GM12878 (cell line): ENCODE measurements at regions not wholly inside any gene's neighbourhood (a gene's known extent, or its start where the extent isn't known, plus 50 kb on each side); places are given as distances from the start of the nearest gene placed in this dataset.

Experiments
- ATAC-seq: fragments of 200-7000 bp; cut with Tn5 transposase; 3 replicates; pipeline ENCODE4 v1.9.1; 2020; ENCODE audit warnings: mild to moderate bottlenecking, moderate library complexity
- BruUV-seq: library from RNA; stranded (reverse); fragments of 400-500 nt; replicated peaks from 2 replicates; lab custom pipeline; 2021; lab: Mats Ljungman, UMichigan
- CTCF ChIA-PET: fragments of 300-600 bp; sonication (Branson Sonifier 250); formaldehyde crosslinking; extraction: SDS; loops from one replicate; lab custom pipeline; 2021; ENCODE audit warnings: inconsistent platforms; lab: Yijun Ruan, JAX
- POLR2A ChIA-PET: fragments of 350-600 bp; formaldehyde crosslinking; extraction: SDS; loops from one replicate; lab custom pipeline; 2021; ENCODE audit warnings: inconsistent platforms; lab: Charles Lee
- RAD21 ChIA-PET: fragments of 300-600 bp; sonication (Branson Sonifier 250); formaldehyde crosslinking; loops from one replicate; lab custom pipeline; 2023; ENCODE audit warnings: antibody characterized with exemption; ENCODE audit not compliant: unreplicated experiment; lab: Charles Lee
- SMC1A ChIA-PET: fragments of 300-600 bp; sonication (Branson Sonifier 250); formaldehyde crosslinking; loops from one replicate; lab custom pipeline; 2023; ENCODE audit not compliant: unreplicated experiment, uncharacterized antibody; lab: Charles Lee
- DNase-seq: peaks from one replicate; pipeline ENCODE4 v3.0.0-alpha.2; 2011; ENCODE audit warnings: low read depth, low spot score
- FAIRE-seq: peaks from 3 replicates; lab custom pipeline; 2011; peaks lifted over from hg19 to GRCh38; lab: Jason Lieb, UNC
- H2AFZ ChIP-seq: 2 replicates; pipeline ENCODE4 v1.6.0; 2011; ENCODE audit warnings: low read depth, low read length, control low read depth; ENCODE audit not compliant: control insufficient read depth
- H3K27ac ChIP-seq: 2 replicates; pipeline ENCODE4 v1.5.1; 2011; ENCODE audit warnings: control low read depth; ENCODE audit not compliant: control insufficient read depth, insufficient read depth
- H3K27me3 ChIP-seq, 2 experiments: replicated peaks in 1 of 2; 2 replicates each; pipeline versions ENCODE4 v1.6.0 to v1.6.1; 2011; ENCODE audit warnings: low read length in 1 of 2; ENCODE audit not compliant: control insufficient read depth in 2 of 2, insufficient read depth in 2 of 2
- H3K36me3 ChIP-seq, 2 experiments: 2 replicates each; pipeline ENCODE4 v1.5.1; 2011; ENCODE audit warnings: low read length in 1 of 2; ENCODE audit not compliant: control insufficient read depth in 2 of 2, insufficient read depth in 2 of 2
- H3K4me1 ChIP-seq: 2 replicates; pipeline ENCODE4 v1.6.1; 2011; ENCODE audit warnings: mild to moderate bottlenecking, low read length, moderate library complexity, mixed read lengths; ENCODE audit not compliant: control insufficient read depth, insufficient read depth
- H3K4me2 ChIP-seq: 2 replicates; pipeline ENCODE4 v1.6.0; 2011; ENCODE audit warnings: control low read depth; ENCODE audit not compliant: control insufficient read depth, insufficient read depth
- H3K4me3 ChIP-seq: fragments of 200-600 bp; sonication (generic); 2 replicates; pipeline ENCODE4 v1.5.1; 2016
- H3K79me2 ChIP-seq: 2 replicates; pipeline ENCODE4 v1.6.0; 2011; ENCODE audit warnings: low read length; ENCODE audit not compliant: control insufficient read depth, insufficient read depth
- H3K9ac ChIP-seq: 2 replicates; pipeline ENCODE4 v1.8.0; 2011; ENCODE audit warnings: low read length, control low read depth, mixed read lengths; ENCODE audit not compliant: control insufficient read depth, insufficient read depth
- H3K9me3 ChIP-seq: replicated peaks from 3 replicates; pipeline ENCODE4 v1.5.1; 2011; ENCODE audit warnings: mild to moderate bottlenecking, low read length; ENCODE audit not compliant: control insufficient read depth, insufficient read depth
- H4K20me1 ChIP-seq: 2 replicates; pipeline ENCODE4 v1.6.0; 2011; ENCODE audit not compliant: control insufficient read depth, insufficient read depth
- BACH1 ChIP-seq: fragments of 450-650 bp; IDR thresholded peaks from 2 replicates; pipeline ENCODE4 v1.6.1; 2017; ENCODE audit warnings: mild to moderate bottlenecking, borderline replicate concordance
- DPF2 ChIP-seq: fragments of 450-650 bp; IDR thresholded peaks from 2 replicates; pipeline ENCODE4 v1.6.1; 2017; ENCODE audit warnings: mild to moderate bottlenecking
- EED ChIP-seq: sonication (generic); IDR thresholded peaks from 2 replicates; pipeline ENCODE4 v1.6.1; 2016; ENCODE audit warnings: antibody characterized with exemption, low read depth
- JUNB ChIP-seq: IDR thresholded peaks from 2 replicates; pipeline ENCODE4 v1.6.1; 2016; ENCODE audit warnings: antibody characterized with exemption, mild to moderate bottlenecking
- MAX ChIP-seq: IDR thresholded peaks from 2 replicates; pipeline ENCODE4 v1.6.1; 2012; ENCODE audit warnings: low read depth, low read length, improper control_type of control experiment
- MXI1 ChIP-seq: fragments of 150-350 bp; IDR thresholded peaks from 2 replicates; pipeline ENCODE4 v1.6.1; 2011; ENCODE audit warnings: low read depth, mild to moderate bottlenecking, inconsistent platforms, low read length, improper control_type of control experiment
- PRDM15 ChIP-seq: fragments of 450-650 bp; formaldehyde crosslinking; IDR thresholded peaks from 2 replicates; pipeline ENCODE4 v1.4.0; 2020; ENCODE audit warnings: mild to moderate bottlenecking, moderate library complexity
- RBBP5 ChIP-seq: fragments of 200-600 bp; sonication (generic); conservative IDR thresholded peaks from 2 replicates; pipeline ENCODE4 v1.6.1; 2016
- RELB ChIP-seq: fragments of 450-650 bp; IDR thresholded peaks from 2 replicates; pipeline ENCODE4 v1.6.1; 2017; ENCODE audit warnings: low read depth, mild to moderate bottlenecking, moderate library complexity
- SIN3A ChIP-seq: IDR thresholded peaks from 2 replicates; pipeline ENCODE4 v1.6.1; 2012; ENCODE audit warnings: low read depth, low read length, improper control_type of control experiment
- SIX5 ChIP-seq: IDR thresholded peaks from 2 replicates; pipeline ENCODE4 v1.6.1; 2011; ENCODE audit warnings: mild to moderate bottlenecking, low read depth, low read length, moderate library complexity; ENCODE audit not compliant: severe bottlenecking
- TAF1 ChIP-seq: IDR thresholded peaks from 2 replicates; pipeline ENCODE4 v1.6.1; 2011; ENCODE audit warnings: mild to moderate bottlenecking, low read depth, low read length, borderline replicate concordance
- in situ Hi-C: fragments of 300-500 bp; cut with MboI; formaldehyde crosslinking; loops from 9 replicates; pipeline ENCODE4 v1.14.3; 2018; ENCODE audit warnings: mixed read lengths
- intact Hi-C: fragments of 100-400 bp; cut with micrococcal nuclease; formaldehyde crosslinking; loops from one replicate; pipeline ENCODE4 v1.14.2; 2022; ENCODE audit not compliant: unreplicated experiment

- FAIRE-seq = no peak
Observed at GRCh38 chr14:85039353-85039626, 490.7 kb upstream of the FLRT2 start.

More at GRCh38 chr14:85039353-85039626, 490.7 kb upstream of the FLRT2 start:
- SMC1A ChIA-PET = interaction anchor here (1.3 kb wide), 1 partner anchor 10 kb away, joined by 3 read pairs; no protein-coding TSS in a partner anchor
- no peak overlapping the region for H3K27ac ChIP-seq
- no peaks in the 10 kb centered on the region for H3K36me3 ChIP-seq
- H2AFZ ChIP-seq = no peak overlapping the region
- POLR2A ChIA-PET = no interaction called here
- no peaks in the 10 kb centered on the region for H4K20me1 ChIP-seq
- intact Hi-C loops (no loop called here), in situ Hi-C loops (no loop called here)
- no peaks in the 10 kb centered on the region for H3K4me1 ChIP-seq
- H3K79me2 ChIP-seq = no peaks in the 10 kb centered on the region
- TF ChIP-seq JUNB = no peak
- no peak for TF ChIP-seq MAX
- TF ChIP-seq RELB = no peak
- no peak for TF ChIP-seq TAF1
- no peak for TF ChIP-seq SIX5
- TF ChIP-seq DPF2 = no peak
- no peak for TF ChIP-seq EED
- TF ChIP-seq BACH1 = no peak
- no peak for TF ChIP-seq SIN3A
- TF ChIP-seq MXI1 = no peak
- TF ChIP-seq RBBP5 = no peak
- no peak for TF ChIP-seq PRDM15 (CRISPR knock-in tag)
- DNase-seq (no peak), ATAC-seq (no peak)
- H3K9ac ChIP-seq = no peak overlapping the region
- H3K9me3 ChIP-seq = no peaks in the 10 kb centered on the region
- no peak overlapping the region for H3K4me2 ChIP-seq
- no peaks in the 10 kb centered on the region for H3K27me3 ChIP-seq
- H3K4me3 ChIP-seq = no peak overlapping the region
- no TSS peak for BruUV-seq
- CTCF ChIA-PET = no interaction called here
- RAD21 ChIA-PET = no interaction called here
